ENCODE measurements at regions not wholly inside any gene's neighbourhood (a gene's known extent, or its start where the extent isn't known, plus 50 kb on each side); places are given as distances from the start of the nearest gene placed in this dataset.

DNA sequence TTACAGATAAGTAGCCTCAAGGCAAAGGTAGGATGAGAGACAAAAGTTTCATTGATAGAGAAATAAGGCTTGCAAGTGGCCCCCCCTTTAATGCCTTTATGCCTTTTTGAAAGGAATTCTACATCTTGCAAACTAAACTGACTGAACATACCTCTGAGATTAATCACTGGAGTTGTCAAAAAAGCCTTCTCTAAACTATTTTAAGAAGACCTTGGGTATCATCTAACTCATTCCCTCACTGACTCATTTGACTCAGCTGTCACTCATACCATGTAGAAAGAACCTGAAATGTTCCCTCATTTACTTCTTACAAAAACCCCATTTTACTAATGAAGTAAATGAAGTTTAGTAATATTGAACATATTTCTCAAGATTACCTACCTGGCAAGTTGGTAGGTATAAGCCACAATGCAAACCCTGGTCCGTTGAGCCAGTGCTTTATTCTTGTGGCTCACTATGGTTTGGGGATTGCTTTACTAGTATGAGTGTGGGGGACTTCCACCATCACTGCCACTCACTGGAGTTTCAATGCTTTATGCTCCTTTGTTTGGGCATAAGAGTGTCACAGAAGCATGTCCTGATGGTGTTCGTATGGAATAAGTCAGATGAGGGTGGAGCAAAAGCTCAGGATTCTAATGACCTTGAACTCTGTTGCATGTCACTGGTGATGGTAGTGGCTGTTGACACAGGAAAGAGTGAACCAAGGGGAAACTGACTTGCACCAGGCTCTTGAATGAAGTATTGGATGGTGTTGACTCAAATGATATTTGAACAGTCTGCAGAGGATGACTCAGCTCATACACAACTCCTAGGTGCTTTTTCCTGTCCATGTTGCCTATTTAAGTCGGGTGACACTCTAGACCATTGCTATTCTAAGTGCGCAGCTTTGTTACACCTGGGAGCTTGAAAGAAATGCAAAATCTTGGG lies 305.5 kb upstream of the EMCN start:
- H3K36me3 Mint-ChIP-seq (ENCODE audit: insufficient read depth in 1 of 3, low read depth in 3 of 3), result peaks cover 0 to under 1% (median 0%) of the 10 kb centered on the region in 3 experiments; a peak in 2 of 7 replicates

More for the DNA sequence above, 305.5 kb upstream of the EMCN start:
- no peak overlapping the region for H2BK20ac ChIP-seq (ENCODE audit: low read depth, low read length, poor library complexity, severe bottlenecking)
- no CpG with 5 or more reads among the region's 4 CpGs for WGBS (ENCODE audit: extremely low coverage, insufficient read length, low lambda C conversion rate)
- no peak overlapping the region for H3K56ac ChIP-seq (ENCODE audit: insufficient read length, low read depth, low read length)
- no peak overlapping the region for H4K91ac ChIP-seq (ENCODE audit: insufficient read length, low read depth, low read length)
- H3K27me3 Mint-ChIP-seq (ENCODE audit: low read depth), result no peaks in the 10 kb centered on the region
- H3K27ac Mint-ChIP-seq, result peak overlapping the region in 1 of 3 experiments; percentile 62; a peak in 1 of 7 replicates
- peaks cover under 1% of the 10 kb centered on the region in 2 experiments; a peak in 1 of 5 replicates for H3K9me3 Mint-ChIP-seq
- H4K20me1 ChIP-seq (ENCODE audit: control insufficient read depth, insufficient read depth, insufficient read length), result no peaks in the 10 kb centered on the region
- H4K8ac ChIP-seq (replicated peaks; ENCODE audit: insufficient read length, low read depth, low read length), result no peak overlapping the region
- no peaks in the 10 kb centered on the region for H3K79me2 ChIP-seq (ENCODE audit: insufficient read depth, low read length)
- no peaks in the 10 kb centered on the region for H3K27me3 ChIP-seq (ENCODE audit: insufficient read depth, low read length)
- no peak overlapping the region for H3K23ac ChIP-seq (ENCODE audit: insufficient read length, low read depth, low read length)
- no peak overlapping the region for H2BK5ac ChIP-seq (ENCODE audit: insufficient read length, low read length)
- peaks cover 10% of the 10 kb centered on the region in 2 experiments for H3K4me1 Mint-ChIP-seq
- no peak overlapping the region for H2BK120ac ChIP-seq (ENCODE audit: low read depth, low read length, poor library complexity, severe bottlenecking)
- H2BK12ac ChIP-seq (ENCODE audit: insufficient read length, low read depth, low read length), result no peak overlapping the region
- no peaks in the 10 kb centered on the region for H3K23me2 ChIP-seq (ENCODE audit: insufficient read length, low read depth, low read length, poor library complexity, severe bottlenecking)
- H3K4ac ChIP-seq (ENCODE audit: low read depth, low read length), result no peak overlapping the region
- DNase-seq, result no peak
- H3K4me1 ChIP-seq (ENCODE audit: insufficient read depth, low read length), result peaks cover 9% of the 10 kb centered on the region
- H2BK15ac ChIP-seq (ENCODE audit: low read depth, low read length), result no peak overlapping the region
- no peak overlapping the region for H2AFZ ChIP-seq (ENCODE audit: low read length)
- H3K79me1 ChIP-seq (ENCODE audit: insufficient read depth, low read depth, low read length, poor library complexity, severe bottlenecking), result no peaks in the 10 kb centered on the region
- no peak overlapping the region for H3K18ac ChIP-seq (ENCODE audit: insufficient read length, low read depth, low read length)
- H3K9me3 ChIP-seq (ENCODE audit: control insufficient read depth, low read depth, low read length), result no peaks in the 10 kb centered on the region
- no peak overlapping the region for H3K27ac ChIP-seq (ENCODE audit: insufficient read length, low read depth, low read length)
- no peak overlapping the region for H2AK5ac ChIP-seq (ENCODE audit: insufficient read length, low read length)
- no peak overlapping the region for H3K9ac ChIP-seq (ENCODE audit: extremely low read depth, insufficient read length, low read length)
- no peak overlapping the region for H3K4me3 Mint-ChIP-seq
- H3K14ac ChIP-seq (ENCODE audit: insufficient read depth, low read length), result no peak overlapping the region
- H3T11ph ChIP-seq (ENCODE audit: low read length), result no peak overlapping the region
- TF ChIP-seq, protein P1, sequence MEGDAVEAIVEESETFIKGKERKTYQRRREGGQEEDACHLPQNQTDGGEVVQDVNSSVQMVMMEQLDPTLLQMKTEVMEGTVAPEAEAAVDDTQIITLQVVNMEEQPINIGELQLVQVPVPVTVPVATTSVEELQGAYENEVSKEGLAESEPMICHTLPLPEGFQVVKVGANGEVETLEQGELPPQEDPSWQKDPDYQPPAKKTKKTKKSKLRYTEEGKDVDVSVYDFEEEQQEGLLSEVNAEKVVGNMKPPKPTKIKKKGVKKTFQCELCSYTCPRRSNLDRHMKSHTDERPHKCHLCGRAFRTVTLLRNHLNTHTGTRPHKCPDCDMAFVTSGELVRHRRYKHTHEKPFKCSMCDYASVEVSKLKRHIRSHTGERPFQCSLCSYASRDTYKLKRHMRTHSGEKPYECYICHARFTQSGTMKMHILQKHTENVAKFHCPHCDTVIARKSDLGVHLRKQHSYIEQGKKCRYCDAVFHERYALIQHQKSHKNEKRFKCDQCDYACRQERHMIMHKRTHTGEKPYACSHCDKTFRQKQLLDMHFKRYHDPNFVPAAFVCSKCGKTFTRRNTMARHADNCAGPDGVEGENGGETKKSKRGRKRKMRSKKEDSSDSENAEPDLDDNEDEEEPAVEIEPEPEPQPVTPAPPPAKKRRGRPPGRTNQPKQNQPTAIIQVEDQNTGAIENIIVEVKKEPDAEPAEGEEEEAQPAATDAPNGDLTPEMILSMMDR (conservative IDR thresholded peaks at IDR 0.05), result no peak
- no peak overlapping the region for H3K4me2 ChIP-seq (ENCODE audit: insufficient read depth, insufficient read length, low read length)
- H4K5ac ChIP-seq (ENCODE audit: insufficient read length, low read depth, low read length), result no peak overlapping the region

All from H9 (cell line).